Stimulated activated naive CD4-positive, alpha-beta T cell treated with Interleukin-2 at 50 U/mL for 16 hours (primary cell): ENCODE measurements at regions not wholly inside any gene's neighbourhood (a gene's known extent, or its start where the extent isn't known, plus 50 kb on each side); places are given as distances from the start of the nearest gene placed in this dataset.

Experiments used
- DNase-seq: peaks from one replicate; lab custom pipeline; 2025; lab: John Stamatoyannopoulos, UW

DNA sequence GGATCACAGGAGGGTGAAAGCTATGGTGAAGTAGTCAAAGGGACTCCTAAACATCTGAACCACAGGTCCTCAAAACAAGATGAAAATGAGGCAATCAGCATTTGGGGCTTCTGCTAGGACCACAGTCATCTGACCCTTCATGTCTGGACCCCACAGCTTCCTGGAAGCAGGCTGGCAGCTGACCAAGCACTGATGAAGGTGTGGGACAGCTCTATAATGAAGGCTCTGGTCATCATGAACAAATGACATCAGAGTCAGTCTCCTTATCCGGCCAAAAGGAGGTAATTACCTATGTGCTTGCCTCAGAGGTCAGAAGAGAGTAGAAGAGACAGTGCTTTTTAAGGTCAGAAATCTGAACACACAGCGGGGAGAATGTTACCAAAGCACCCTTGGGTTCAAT is 101.2 kb upstream of the GNAO1 start:
- no peak for DNase-seq

DNA sequence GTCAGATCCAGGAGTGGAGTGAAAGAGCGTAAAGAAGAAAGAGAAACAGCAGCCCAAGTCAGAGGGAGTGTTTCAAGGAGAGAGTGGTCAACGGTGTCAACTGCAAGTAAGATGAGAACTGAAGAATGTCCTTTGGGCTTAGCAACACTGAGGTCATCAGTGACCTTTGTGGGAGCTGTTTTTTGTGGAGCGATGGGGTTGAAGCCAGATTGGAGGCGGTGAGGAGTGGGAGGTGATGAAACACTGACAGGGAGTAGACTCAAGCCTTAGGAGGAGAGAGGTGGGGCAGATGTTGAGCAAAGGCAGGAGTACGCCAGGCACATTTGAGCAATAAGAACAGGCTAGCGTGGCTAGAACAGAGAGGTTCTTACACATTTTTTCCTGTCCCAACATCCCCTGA is 103.7 kb upstream of the GNAO1 start:
- no peak for DNase-seq

DNA sequence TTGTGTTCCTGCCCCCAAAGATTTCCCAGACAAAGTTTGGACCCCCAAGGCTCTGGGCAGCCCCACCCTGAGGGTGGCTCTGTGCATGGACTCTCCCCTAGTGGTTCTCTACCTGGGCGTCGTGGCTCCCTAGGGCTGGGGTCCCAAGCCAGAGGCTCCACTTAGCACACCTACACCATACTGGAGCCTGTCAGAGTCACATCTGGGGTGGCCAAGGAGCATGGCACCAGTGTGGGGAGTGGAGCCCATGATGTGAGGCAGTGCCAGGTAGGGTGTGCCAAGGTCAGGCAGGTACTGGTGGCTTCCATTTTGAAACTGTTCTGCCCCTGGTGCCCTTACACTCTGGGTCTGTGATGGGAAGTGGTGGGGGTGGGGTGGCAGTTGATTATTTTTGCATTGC is 109.9 kb upstream of the GNAO1 start:
- DNase-seq: no peak

DNA sequence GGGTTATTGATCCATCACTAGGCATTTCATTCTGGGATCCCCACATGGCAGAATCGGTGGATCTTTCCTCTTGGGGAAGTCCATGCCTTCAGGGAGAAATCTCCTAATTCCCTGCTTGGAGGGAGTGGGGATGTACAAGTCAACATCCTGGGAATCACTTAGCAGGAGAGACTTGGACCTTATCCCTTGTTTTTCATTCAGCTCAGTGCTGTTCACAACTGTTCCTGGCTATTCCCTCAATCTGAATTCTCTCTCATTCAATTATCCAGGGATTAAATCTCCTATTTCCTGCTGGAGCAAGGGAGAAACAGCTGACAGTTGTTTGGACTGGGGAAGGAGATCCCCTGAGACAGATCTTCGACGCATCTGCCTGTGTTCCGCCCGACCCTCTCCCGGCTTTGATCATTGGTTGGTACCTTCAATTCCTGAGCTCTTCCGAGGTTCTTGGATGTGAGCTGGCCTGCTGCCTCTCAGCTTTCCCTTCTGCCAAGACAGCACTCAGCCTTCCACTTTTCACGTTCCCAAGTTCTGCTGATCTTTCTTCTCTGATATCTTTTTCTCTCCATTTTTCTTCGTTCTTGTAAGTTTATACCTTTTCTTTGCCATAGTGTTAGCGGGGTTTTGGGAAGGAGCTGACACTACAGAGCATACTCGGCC is 115.4 kb upstream of the GNAO1 start:
- no peak for DNase-seq

DNA sequence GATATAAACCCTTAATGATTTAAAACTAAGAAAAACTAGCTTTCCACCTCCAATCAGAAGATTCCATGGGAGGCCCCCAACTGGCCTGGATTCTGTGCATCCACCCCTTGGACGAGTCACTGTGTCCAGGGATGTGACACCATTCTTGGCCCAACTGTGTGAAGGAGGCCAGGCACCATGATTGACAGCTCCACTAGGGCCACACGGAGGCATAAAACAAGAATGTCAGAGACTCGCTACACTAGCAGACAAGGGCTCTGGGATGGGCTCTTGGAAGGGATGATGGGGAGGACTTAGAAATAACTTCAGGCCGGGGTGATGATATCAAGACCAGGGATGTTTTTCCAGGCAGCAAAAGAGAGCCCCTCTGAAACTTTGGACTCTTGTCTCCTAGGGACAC is 117.8 kb upstream of the GNAO1 start:
- no peak for DNase-seq

DNA sequence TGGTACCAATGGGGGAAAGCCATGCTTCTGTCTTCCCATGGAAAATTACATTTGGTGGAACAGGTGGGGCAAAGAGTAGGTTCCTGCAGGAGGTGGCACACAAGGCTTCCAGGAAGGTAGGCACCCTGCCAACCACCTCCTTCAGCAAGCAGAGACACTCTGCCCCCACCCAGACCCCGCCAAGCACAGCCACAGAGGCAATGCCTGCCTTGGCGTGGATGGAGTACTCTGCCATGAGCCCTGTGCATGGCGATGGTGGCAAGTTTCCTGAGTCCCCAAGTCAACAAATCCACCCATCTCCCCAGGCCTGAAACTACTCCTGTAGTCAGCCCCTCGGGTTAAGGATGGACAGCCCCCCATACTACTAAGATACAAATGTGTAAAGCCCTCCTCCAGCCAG is 119.2 kb upstream of the GNAO1 start:
- no peak for DNase-seq

DNA sequence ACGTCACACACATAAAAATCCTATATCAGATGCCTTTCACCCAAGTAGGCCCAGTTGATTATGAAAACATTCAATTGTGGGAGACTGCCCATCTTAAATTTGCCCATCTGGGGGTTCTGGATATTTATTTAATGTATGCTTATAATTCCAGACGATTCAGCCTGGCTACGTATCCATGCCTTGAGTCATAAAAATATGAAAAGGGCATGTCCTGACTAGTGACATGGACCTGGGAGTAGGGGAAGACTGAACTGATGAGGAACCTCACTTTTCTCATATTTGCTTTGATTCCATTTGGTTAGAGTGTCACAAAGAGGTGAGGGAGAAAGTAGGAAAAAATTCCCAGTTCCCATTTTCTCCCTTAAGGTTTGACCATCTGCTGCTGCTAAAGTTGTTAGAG is 122.5 kb upstream of the GNAO1 start:
- no peak for DNase-seq

DNA sequence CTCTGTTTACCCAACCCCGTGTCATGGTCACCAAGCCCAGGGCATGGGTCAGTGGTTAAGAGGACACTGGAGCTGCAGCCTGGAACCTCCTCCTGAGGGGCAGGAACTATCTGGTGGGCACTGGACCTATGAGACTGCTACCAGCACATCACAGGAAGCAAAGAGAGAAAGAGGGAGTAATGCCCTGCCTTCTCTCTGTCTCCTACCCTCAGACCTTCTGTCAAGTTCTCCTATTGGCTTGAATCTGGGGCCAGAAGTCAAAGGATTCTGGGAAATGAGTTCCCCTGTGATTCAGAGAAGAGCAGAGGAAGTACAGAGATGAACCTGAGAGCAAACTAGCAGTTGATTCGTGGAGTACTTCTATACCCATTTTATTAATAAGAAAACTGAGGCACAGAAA is 123.0 kb upstream of the GNAO1 start:
- DNase-seq: no peak

DNA sequence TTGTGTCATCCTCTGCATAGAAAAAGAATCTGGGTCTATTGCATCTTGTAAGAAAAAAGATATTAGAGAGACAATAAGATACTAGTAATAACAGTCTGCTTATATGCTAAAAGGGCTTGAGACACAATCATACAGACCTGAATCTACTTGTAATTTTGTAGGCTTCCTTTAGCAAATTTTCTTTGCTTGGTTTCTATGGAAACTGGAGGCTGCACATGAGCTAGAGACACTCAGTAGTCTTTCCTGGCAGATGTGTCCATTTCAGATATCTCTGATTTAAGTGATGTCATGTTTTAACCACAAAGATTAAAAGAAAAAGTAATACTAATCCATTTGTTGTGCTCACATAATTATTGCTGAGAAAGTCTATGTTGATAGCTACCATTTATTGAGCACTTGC is 123.9 kb upstream of the GNAO1 start:
- no peak for DNase-seq

DNA sequence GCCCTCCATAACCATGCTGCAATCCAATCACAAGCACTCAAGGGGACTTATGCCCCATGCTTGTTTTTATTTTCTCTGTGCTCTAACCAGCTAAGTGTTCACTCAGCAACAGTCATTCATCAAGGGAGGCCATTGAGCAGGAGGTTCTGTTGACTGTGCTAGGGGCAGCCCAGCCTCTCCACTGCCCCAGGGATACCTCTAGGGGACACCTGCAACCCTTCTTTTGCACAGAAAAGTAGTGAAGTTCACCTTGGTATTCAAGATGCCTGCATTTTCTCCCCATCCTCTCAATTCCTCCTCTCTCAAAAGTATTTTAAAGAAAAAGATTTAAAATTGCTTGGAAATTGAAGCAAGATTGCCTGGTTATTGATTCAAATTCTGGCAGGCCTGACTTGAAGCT is 124.7 kb upstream of the GNAO1 start:
- DNase-seq: no peak

DNA sequence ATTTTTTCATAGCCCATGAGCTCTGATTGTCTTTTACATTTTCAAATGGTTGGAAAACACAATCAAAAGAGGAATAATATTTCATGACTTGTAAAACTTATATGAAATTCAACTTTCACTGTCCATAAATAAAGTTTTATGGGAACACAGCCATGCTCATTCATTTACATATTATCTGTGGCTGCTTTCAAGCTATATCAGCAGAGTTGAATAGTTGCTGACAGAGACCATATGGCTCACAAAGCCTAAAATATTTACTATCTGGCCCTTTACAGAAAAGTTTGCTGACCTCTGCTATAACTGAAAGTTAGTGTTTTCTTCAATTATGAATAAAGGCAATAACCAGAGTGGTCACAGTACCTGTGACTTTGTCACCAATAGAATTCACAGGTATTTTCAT is 128.2 kb upstream of the GNAO1 start:
- DNase-seq: no peak

DNA sequence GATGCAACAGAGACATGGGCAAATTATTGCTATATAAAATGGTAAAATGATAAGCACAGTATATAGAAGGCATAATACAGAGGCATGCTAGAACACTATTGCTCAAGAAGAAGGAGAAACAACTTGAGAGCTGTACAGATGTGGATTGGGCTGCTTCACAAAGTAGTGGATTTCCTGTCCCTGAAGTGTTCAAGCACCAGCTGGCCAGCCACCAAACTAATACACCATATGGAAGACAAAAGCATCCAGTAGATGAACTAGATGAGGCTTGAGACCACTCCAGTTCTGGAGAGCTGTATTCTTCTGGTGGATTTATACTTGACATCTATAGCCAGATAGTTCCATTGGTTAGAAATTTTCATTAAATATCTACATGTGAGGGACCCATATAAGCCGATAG is 134.1 kb upstream of the GNAO1 start:
- DNase-seq: no peak

DNA sequence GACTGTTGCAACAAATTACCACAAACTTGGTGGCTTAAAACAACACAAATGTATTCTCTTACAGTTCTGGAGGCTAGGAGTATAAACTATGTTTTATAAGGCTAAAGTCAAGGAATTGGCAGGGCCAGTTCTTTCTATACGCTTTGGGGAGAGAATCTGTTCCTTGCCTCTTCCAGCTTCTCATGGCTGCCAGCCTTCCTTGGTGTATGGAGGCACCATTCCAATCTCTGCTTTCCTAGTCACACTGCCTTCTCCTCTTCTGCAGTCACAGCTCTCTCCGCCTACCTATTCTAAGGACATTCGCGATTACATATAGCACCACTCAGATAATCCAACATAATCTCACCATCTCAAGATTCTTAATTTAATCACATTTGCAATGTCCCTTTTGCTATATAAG is 140.4 kb upstream of the GNAO1 start:
- no peak for DNase-seq

DNA sequence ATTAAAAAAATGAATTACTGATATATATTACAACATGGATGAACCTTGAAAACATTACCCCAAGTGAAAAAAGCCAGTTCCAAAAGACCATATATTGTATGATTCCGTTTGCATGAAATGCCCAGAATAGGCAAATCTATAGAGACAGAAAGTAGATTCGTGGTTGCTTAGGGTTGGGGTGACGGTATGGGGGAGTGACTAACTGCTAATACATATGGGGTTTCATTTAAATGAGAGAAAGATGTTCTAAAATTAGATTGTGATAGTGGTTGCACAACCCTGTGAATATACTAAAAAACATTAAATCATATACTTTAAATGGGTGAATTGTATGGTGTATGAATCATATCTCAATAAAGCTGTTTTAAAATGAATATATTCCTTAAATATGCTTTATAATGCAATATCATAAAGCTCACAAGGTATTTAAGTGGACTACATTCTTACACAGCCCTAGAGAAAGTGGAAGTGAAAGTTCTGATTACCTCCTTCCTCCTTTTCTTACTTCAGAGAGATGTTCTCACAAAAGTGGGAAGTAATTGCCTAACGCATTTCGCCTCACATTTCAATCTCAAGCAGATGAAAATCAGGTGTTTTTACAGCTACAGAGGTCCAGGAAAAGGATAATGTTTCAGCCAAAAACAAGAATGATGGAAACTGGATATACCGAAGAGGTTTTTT is 142.7 kb upstream of the GNAO1 start:
- DNase-seq: no peak

DNA sequence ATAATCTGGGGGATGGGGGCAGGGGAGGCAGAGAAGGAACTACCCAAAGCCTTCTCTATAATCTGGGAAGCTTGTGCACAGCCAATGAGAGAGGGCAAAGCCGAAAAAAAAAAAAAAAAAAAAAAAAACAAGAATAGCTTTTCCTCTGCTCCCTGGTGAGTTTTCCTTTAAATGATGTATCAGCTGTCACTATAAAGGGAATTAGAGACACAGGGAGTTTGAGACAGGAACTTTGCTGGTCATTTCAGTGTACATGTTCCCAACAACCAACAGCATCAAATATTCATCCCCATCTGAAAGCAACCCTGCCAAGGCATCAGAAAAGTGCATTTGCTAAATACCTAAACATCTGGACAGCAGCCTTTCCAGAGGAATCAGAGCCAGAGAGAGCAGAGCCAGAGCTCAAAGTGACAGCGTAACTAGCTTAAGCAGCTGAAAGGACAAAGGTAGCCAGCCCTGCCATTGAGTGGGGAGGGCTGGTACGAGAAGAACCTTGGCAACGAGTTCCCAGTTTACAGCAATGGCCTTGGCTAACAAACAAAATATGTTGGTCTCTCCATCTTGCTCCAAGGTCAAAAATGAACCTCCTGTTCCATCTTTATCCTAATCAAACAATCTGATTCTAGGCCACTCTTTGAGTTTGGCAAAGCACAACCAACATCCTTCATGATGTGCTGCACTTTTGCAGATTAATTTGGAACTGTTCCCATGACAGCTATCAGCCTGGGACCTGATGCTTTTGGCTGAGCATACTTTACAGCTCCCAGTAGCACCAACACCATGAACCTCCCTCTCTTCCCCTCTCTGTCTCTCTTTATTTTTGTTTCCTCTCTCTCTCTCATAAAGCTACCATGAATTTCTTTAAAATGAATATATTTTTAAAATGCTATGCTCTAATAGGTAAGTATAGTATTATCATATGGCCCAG is 143.7 kb upstream of the GNAO1 start:
- DNase-seq: no peak

DNA sequence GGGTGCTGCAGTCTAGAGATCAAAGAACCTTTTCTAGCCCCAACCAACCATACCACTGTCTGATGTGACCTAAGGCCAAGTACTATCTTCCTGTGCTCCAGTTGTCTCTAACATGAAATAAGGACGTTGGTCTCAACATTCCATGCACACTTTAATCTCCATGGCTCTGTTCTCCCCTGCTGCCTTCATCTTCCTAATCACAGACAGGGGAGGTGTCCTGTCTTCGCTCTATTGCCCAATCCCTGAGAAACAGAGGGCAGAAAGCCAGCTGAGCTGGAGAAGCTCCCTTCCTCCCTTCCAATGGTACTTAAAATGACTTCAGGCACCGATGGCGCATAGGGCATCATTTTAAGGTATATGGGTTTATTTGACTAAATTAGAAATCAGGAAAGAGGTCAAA is 148.9 kb upstream of the GNAO1 start:
- DNase-seq: no peak

DNA sequence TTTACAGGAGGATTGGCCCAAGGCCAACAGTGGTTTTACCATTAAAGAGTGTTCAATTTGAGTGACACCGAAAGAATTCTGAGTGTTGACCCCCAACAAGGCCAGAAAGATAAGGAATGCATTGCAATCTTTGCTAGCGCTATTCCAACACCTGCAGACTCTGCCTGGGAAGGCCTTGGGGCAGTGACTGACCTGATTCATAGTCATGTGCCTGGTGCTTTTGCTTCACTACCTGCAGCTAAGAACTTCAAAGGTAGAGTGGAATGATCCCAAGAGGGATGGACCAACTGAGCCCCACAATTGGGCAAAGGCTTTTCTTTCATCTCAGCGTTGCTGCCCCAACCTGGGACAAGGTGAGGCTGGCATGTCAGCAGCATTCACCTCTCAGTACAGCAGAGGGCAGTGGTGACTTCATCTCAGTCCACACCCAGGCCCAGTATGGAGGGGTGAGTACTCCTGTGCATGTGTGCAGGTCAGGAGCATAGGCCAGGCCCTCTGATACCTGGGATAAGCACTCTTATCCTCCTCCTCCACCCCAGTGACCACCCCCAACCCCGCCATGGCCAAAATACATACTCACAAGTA is 149.6 kb upstream of the GNAO1 start:
- peak; percentile 14 for DNase-seq

DNA sequence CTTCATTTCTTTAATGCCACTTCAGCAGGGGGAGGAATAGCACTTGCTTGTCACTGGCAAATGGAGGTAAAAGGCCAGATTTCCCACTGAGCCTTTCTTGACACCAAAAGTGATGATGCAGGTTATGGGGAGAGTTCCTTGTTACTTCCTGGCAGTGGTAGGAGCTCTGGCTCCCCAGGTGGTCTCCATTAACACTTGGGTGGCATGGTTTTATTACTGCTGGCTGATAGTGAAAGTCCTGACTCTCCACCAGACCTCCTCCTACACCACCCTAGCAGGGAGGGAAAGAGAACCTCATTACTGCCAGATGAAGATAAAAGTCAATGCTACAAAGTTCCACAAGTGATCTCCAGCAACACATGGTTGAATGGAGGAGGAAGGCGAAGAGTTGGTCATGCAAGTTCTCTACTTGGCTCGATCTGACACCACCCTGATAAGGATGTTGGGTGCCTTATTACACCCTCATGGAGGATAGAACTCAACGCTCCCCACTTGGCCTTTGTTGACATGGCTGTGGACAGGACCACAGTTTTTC is 152.7 kb upstream of the GNAO1 start:
- DNase-seq: no peak

DNA sequence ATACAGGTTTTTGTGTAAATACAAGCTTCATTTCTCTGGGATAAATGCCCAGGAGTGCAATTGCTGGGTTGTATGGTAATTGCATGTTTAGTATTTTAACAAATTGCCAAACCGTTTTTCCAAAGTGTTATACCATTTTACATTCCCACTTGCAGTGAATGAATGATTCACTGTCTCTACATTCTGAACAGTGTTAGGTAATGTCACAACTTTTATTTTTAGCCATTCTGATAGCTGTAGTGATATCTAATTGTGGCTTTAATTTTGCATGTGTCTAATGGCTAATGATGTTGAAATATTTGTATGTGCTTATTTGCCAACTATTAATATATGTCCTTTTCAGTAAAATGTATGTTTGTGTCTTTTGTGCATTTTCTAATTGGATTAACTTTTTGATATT is 156.9 kb upstream of the CES5A start:
- DNase-seq: no peak

DNA sequence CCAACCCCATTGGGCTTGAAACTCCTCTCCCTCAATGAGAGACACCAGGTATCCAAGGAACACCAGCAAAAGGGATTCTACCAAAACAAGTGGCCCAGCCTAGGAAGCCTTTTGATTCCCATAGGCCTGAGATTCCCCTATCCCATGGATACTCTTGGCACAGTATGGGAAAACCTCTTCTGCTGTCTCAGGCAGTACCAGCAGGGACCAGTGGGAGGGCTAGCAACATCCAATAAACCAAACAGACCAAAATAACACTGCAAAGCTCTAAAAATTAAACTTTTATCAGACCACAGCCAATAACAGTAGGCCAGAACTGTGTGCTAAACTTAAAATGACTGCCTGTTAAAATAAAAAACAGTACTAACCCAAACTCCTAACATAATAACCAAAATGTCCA is 153.9 kb upstream of the CES5A start:
- no peak for DNase-seq

DNA sequence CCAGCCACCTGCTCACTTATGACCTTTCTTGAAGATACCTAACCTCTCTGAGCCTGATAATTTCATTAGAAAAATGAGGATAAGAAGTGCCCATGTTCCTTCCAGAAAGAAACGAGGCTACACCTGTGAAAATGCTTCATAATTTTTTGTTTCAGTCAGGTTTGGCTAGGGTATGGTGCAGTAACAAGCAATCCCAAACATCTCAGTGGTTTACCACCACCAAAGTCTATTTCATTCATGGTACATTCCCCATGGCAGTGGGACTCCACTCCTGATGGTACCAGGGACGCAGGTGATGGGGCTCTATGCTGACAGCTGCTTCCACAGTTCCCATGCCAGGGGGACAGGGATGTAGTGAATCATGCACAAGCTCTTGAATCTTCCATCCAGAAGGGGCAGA is 147.6 kb upstream of the CES5A start:
- no peak for DNase-seq

DNA sequence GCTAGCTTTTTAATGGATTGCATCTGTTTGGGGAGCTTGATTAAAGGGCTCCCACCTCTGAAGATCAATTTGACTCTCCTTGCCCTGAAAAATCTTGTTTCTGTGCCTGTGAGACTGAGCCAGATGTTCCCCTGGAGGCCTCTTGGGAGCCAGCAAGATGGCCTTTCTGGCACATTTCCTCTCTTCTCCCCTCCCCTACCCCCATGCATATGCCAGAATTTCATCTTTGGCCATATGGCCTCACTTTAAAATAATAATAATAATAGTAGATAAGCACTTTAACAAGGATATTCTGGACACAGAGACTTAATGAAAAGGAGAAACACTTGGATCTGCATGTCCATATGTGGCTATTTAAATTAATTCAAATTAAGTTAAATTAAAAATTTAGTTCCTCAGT is 144.1 kb upstream of the CES5A start:
- DNase-seq: no peak
